Body of pancreas (tissue), 4 donors: ENCODE measurements at regions not wholly inside any gene's neighbourhood (a gene's known extent, or its start where the extent isn't known, plus 50 kb on each side); places are given as distances from the start of the nearest gene placed in this dataset.

Experiments
- CTCF ChIP-seq, 7 experiments: fragments of 450-650 bp in 4 of 7; fragments of 200-600 bp in 3 of 7; sonication (generic) in 3 of 7; IDR thresholded peaks; one replicate each; pipeline ENCODE4 v1.5.1; 2016 to 2019; ENCODE audit warnings: antibody characterized with exemption in 7 of 7
- POLR2A ChIP-seq, 3 donors: fragments of 450-650 bp; IDR thresholded peaks; one replicate each; pipeline ENCODE4 v1.6.1; 2016; ENCODE audit warnings: antibody characterized with exemption in 3 of 3, mild to moderate bottlenecking in 2 of 3

- no peak for TF ChIP-seq CTCF (IDR thresholded peaks at IDR 0.05)
- no peak for TF ChIP-seq POLR2A (IDR thresholded peaks at IDR 0.05)
Measured at GRCh38 chr2:126982935-126983334, 84.2 kb downstream of the TEX51 start.
